WTC11 (cell line): ENCODE measurements at regions not wholly inside any gene's neighbourhood (a gene's known extent, or its start where the extent isn't known, plus 50 kb on each side); places are given as distances from the start of the nearest gene placed in this dataset.

Experiments used
- CBFB ChIP-seq: sonication (generic); formaldehyde crosslinking; IDR thresholded peaks from 2 replicates; pipeline ENCODE4 v1.8.1; 2022; ENCODE audit warnings: mild to moderate bottlenecking, low read depth, missing genetic modification reagents
- USF2 ChIP-seq: sonication (generic); formaldehyde crosslinking; IDR thresholded peaks from 2 replicates; pipeline ENCODE4 v1.8.1; 2023; ENCODE audit warnings: mild to moderate bottlenecking, missing genetic modification reagents, moderate library complexity

- TF ChIP-seq CBFB, result no peak
- no peak for TF ChIP-seq USF2
Observed at GRCh38 chr13:38226496-38226895, 123.2 kb upstream of the UFM1 start.
